ENCODE measurements at regions not wholly inside any gene's neighbourhood (a gene's known extent, or its start where the extent isn't known, plus 50 kb on each side); places are given as distances from the start of the nearest gene placed in this dataset.

DNA sequence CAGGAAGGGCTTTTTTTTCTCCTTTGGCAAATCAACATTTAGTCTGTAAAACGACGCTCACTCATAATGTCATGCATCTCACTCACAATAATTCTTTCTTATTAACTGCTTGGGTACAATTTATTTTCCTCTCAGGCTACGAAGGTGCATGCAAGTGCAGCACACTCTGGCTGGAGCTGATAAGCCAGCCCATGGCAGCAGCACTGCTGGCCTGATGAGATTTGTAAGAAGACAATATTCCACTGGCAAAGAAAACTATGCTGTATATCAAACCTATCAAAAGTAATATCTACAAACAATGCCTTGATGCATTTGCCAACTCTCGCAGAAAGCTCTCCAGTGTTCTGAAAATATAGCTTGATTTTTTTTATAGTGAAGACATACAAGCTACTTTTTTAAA, 170.0 kb upstream of the PHF14 start:
- no peak for DNase-seq (ENCODE audit: low spot score)
- TF ChIP-seq, protein P1, sequence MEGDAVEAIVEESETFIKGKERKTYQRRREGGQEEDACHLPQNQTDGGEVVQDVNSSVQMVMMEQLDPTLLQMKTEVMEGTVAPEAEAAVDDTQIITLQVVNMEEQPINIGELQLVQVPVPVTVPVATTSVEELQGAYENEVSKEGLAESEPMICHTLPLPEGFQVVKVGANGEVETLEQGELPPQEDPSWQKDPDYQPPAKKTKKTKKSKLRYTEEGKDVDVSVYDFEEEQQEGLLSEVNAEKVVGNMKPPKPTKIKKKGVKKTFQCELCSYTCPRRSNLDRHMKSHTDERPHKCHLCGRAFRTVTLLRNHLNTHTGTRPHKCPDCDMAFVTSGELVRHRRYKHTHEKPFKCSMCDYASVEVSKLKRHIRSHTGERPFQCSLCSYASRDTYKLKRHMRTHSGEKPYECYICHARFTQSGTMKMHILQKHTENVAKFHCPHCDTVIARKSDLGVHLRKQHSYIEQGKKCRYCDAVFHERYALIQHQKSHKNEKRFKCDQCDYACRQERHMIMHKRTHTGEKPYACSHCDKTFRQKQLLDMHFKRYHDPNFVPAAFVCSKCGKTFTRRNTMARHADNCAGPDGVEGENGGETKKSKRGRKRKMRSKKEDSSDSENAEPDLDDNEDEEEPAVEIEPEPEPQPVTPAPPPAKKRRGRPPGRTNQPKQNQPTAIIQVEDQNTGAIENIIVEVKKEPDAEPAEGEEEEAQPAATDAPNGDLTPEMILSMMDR (IDR thresholded peaks at IDR 0.05): no peak
- peaks cover 0 to 10% of the 10 kb centered on the region in 2 donors for H3K4me1 ChIP-seq (ENCODE audit: control insufficient read depth in 1 of 2, low read depth in 2 of 2)
- no peak for ATAC-seq (ENCODE audit: insufficient number of reproducible peaks, low FRiP score, low read depth)
- H3K9me3 ChIP-seq: no peaks in the 10 kb centered on the region
- no peaks in the 10 kb centered on the region for H3K27me3 ChIP-seq (replicated peaks; ENCODE audit: insufficient read depth)
- H3K27ac ChIP-seq: no peak overlapping the region
- no peaks in the 10 kb centered on the region for H3K36me3 ChIP-seq
- H3K4me3 ChIP-seq: no peak overlapping the region

DNA sequence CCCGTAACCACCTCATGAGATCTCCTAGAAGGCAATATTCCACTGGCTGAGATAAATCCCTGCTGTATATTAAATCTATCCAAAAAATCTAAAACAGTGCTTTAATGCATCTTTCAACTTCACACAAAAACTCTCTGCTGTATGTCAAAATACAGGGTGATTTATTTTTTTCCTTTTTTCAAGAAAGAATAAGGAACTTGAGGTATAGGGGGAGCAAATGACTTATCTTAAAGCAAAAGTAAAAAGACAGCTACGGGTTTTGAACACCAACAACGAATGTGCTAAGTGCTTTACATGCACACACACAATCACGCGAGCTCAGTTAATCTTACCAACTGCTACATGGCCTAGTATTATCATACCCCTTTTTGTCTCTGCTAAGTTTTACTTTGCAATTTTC, 168.9 kb upstream of the PHF14 start:
- H3K4me3 ChIP-seq: no peak overlapping the region
- H3K9me3 ChIP-seq: no peaks in the 10 kb centered on the region
- ATAC-seq (ENCODE audit: insufficient number of reproducible peaks, low FRiP score, low read depth) (no peak), DNase-seq (ENCODE audit: low spot score) (no peak)
- TF ChIP-seq, protein P1 (IDR thresholded peaks at IDR 0.05): no peak
- H3K36me3 ChIP-seq: no peaks in the 10 kb centered on the region
- H3K27ac ChIP-seq: no peak overlapping the region
- peaks cover 0 to 10% of the 10 kb centered on the region in 2 donors for H3K4me1 ChIP-seq (ENCODE audit: control insufficient read depth in 1 of 2, low read depth in 2 of 2)
- no peaks in the 10 kb centered on the region for H3K27me3 ChIP-seq (replicated peaks; ENCODE audit: insufficient read depth)

DNA sequence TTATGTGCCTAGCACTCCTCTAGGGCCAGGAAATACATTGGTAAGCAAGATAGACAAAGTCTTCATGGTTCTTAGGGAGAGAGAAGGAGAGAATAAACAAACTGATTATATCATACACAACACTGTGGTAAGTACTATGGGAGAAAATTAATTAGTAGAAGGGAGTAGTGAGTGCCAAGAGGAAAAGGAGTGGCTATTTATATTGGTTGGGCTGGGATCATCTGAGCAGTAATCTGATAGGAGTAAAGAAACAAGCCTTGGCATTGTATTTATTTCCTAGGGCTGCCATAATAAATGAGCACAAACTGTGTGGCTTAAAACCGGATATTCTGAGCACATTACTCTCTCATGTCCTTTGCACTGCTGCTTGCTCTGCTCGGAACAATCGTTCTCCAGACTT, 158.1 kb upstream of the PHF14 start:
- no peaks in the 10 kb centered on the region for H3K27me3 ChIP-seq (replicated peaks; ENCODE audit: insufficient read depth)
- H3K9me3 ChIP-seq: no peaks in the 10 kb centered on the region
- TF ChIP-seq, protein P1 (IDR thresholded peaks at IDR 0.05): no peak
- no peaks in the 10 kb centered on the region for H3K4me1 ChIP-seq (ENCODE audit: control insufficient read depth in 1 of 2, low read depth in 2 of 2)
- H3K4me3 ChIP-seq: no peak overlapping the region
- no peak for ATAC-seq (ENCODE audit: insufficient number of reproducible peaks, low FRiP score, low read depth)
- H3K36me3 ChIP-seq: no peaks in the 10 kb centered on the region
- no peak overlapping the region for H3K27ac ChIP-seq
- DNase-seq (ENCODE audit: low spot score): no peak

DNA sequence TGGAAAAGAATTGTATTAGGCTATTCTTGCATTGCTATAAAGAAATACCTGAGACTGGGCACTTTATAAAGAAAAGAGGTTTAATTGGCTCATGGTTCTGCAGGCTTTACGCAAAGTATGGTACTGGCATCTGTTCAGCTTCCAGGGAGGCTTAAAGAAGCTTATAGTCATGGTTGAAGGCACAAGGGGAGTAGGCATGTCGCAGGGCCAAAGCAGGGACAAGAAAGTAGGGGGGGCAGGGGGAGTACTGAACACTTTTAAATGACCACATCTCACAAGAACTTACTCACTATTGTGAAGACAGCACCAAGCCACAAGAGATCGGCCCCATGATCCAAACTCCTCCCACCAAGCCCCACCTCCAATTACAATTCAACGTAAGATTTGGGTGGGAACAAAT, 152.5 kb upstream of the PHF14 start:
- DNase-seq (ENCODE audit: low spot score) (no peak), ATAC-seq (ENCODE audit: insufficient number of reproducible peaks, low FRiP score, low read depth) (no peak)
- TF ChIP-seq, protein P1 (IDR thresholded peaks at IDR 0.05): no peak

DNA sequence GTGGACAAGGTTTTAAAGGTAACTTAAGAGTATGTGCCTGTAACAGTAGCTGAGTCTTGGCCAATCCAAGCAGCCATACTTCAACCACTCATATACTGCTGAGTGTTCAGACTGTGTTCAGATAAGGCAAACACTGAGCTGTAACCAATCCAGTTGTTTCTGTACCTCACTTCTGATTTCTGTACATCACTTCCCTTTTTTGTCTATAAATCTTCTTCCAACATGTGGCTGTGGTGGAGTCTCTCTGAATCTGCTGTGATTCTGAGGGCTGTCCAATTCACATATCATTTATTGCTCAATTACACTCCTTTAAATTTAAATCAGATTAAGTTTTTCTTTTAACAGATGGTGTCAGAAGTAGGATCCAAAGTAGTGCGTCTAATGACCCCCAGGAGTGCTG, 149.5 kb upstream of the PHF14 start:
- Histone ChIP-seq H3K27me3 (replicated peaks; ENCODE audit: insufficient read depth) (no peaks in the 10 kb centered on the region), H3K9me3 (no peaks in the 10 kb centered on the region), H3K36me3 (no peaks in the 10 kb centered on the region), H3K27ac (no peak overlapping the region), H3K4me1 (ENCODE audit: control insufficient read depth in 1 of 2, low read depth in 2 of 2) (no peaks in the 10 kb centered on the region), H3K4me3 (no peak overlapping the region)
- TF ChIP-seq, protein P1 (IDR thresholded peaks at IDR 0.05): no peak
- no peak for ATAC-seq (ENCODE audit: insufficient number of reproducible peaks, low FRiP score, low read depth)
- DNase-seq (ENCODE audit: low spot score): no peak

More for the DNA sequence above, 152.5 kb upstream of the PHF14 start:
- Histone ChIP-seq H3K27me3 (replicated peaks; ENCODE audit: insufficient read depth) (no peaks in the 10 kb centered on the region), H3K4me3 (no peak overlapping the region), H3K4me1 (ENCODE audit: control insufficient read depth in 1 of 2, low read depth in 2 of 2) (no peaks in the 10 kb centered on the region), H3K36me3 (no peaks in the 10 kb centered on the region), H3K9me3 (no peaks in the 10 kb centered on the region), H3K27ac (no peak overlapping the region)

Data from thoracic aorta (tissue), 2 donors.